PC-3 (cell line): ENCODE measurements at regions not wholly inside any gene's neighbourhood (a gene's known extent, or its start where the extent isn't known, plus 50 kb on each side); places are given as distances from the start of the nearest gene placed in this dataset.

Source experiments
- ATAC-seq: fragments of 200-7000 bp; cut with Tn5 transposase; 2 replicates; pipeline ENCODE4 v1.9.1; 2020; ENCODE audit warnings: mild to moderate bottlenecking, moderate library complexity
- BruUV-seq: library from RNA; stranded (reverse); fragments of 400-500 nt; replicated peaks from 2 replicates; lab custom pipeline; 2021; lab: Mats Ljungman, UMichigan
- CTCF ChIA-PET: fragments of 300-600 bp; sonication (Branson Sonifier 250); formaldehyde crosslinking; loops from one replicate; lab custom pipeline; 2022; ENCODE audit warnings: antibody characterized with exemption; lab: Charles Lee
- POLR2A ChIA-PET: fragments of 300-600 bp; sonication (Branson Sonifier 250); formaldehyde crosslinking; loops from one replicate; lab custom pipeline; 2022; ENCODE audit warnings: antibody characterized with exemption; ENCODE audit not compliant: unreplicated experiment; lab: Charles Lee
- DNase-seq: peaks from one replicate; pipeline ENCODE4 v3.0.0-alpha.2; 2015
- H2AFZ ChIP-seq: fragments of 300-600 bp; sonication (generic); 2 replicates; pipeline ENCODE4 v1.6.0; 2016; ENCODE audit warnings: antibody characterized with exemption, low read length
- H3F3A ChIP-seq: fragments of 300-600 bp; sonication (generic); one replicate; pipeline ENCODE4 v1.6.0; 2017; ENCODE audit warnings: antibody characterized with exemption, low read length, control low read depth, mild to moderate bottlenecking; ENCODE audit not compliant: unreplicated experiment
- H3K27ac ChIP-seq: fragments of 300-600 bp; sonication (generic); 2 replicates; pipeline ENCODE4 v1.5.1; 2016; ENCODE audit warnings: mild to moderate bottlenecking, low read length
- H3K27me3 ChIP-seq: fragments of 300-600 bp; sonication (generic); 2 replicates; pipeline ENCODE4 v1.6.1; 2016; ENCODE audit warnings: low read length, mixed read lengths
- H3K36me3 ChIP-seq: fragments of 300-600 bp; sonication (generic); 2 replicates; pipeline ENCODE4 v1.6.1; 2016; ENCODE audit warnings: low read depth, mixed run types, low read length, mixed read lengths
- H3K4me1 ChIP-seq: fragments of 300-600 bp; sonication (generic); 2 replicates; pipeline ENCODE4 v1.5.1; 2016; ENCODE audit warnings: low read length; ENCODE audit not compliant: insufficient read depth
- H3K4me2 ChIP-seq: fragments of 300-600 bp; sonication (generic); 2 replicates; pipeline ENCODE4 v1.6.0; 2016; ENCODE audit warnings: low read length
- H3K4me3 ChIP-seq: fragments of 300-600 bp; sonication (generic); 2 replicates; pipeline ENCODE4 v1.5.1; 2016; ENCODE audit warnings: mild to moderate bottlenecking, low read length, mixed read lengths
- H3K79me2 ChIP-seq: fragments of 300-600 bp; sonication (generic); 2 replicates; pipeline ENCODE4 v1.6.1; 2017; ENCODE audit warnings: low read length, mixed read lengths
- H3K9ac ChIP-seq: fragments of 300-600 bp; sonication (generic); 2 replicates; pipeline ENCODE4 v1.6.0; 2016; ENCODE audit warnings: mild to moderate bottlenecking, low read length
- H3K9me2 ChIP-seq: fragments of 300-600 bp; sonication (generic); replicated peaks from 2 replicates; pipeline ENCODE4 v1.6.1; 2016; ENCODE audit warnings: mixed run types, low read length, mixed read lengths
- H3K9me3 ChIP-seq: fragments of 300-600 bp; sonication (generic); 2 replicates; pipeline ENCODE4 v1.6.1; 2016; ENCODE audit warnings: low read length, mixed read lengths
- H4K20me1 ChIP-seq: fragments of 300-600 bp; sonication (generic); 2 replicates; pipeline ENCODE4 v1.6.1; 2016; ENCODE audit warnings: low read length, mixed read lengths
- EZH2 ChIP-seq: fragments of 300-600 bp; sonication (generic); IDR thresholded peaks from one replicate; pipeline ENCODE4 v1.6.1; 2017; ENCODE audit warnings: antibody characterized with exemption, mild to moderate bottlenecking, low read length; ENCODE audit not compliant: unreplicated experiment
- EZH2phosphoT487 ChIP-seq: fragments of 300-600 bp; sonication (generic); IDR thresholded peaks from 2 replicates; pipeline ENCODE4 v1.6.1; 2018; ENCODE audit warnings: mild to moderate bottlenecking, antibody characterized with exemption, low read length, borderline replicate concordance
- intact Hi-C: fragments of 100-400 bp; cut with micrococcal nuclease; formaldehyde crosslinking; loops from 2 replicates; pipeline ENCODE4 v1.9.0; 2023
- TF ChIP-seq, protein P1 (sequence below): fragments of 300-600 bp; sonication (generic); conservative IDR thresholded peaks from 2 replicates; pipeline ENCODE4 v1.5.1; 2017; ENCODE audit warnings: antibody characterized with exemption, low read depth, mild to moderate bottlenecking, low read length

GRCh38 chr3:87047852-87048251 lies 56.9 kb upstream of the VGLL3 start:
- intact Hi-C loops, result no loop called here
- no peaks in the 10 kb centered on the region for H3K9me3 ChIP-seq

GRCh38 chr3:87046241-87046640 lies 55.3 kb upstream of the VGLL3 start:
- Histone ChIP-seq H3K27ac (no peak overlapping the region), H3K9me2 (no peaks in the 10 kb centered on the region), H3K4me2 (no peak overlapping the region), H3K36me3 (no peaks in the 10 kb centered on the region), H3K9me3 (no peaks in the 10 kb centered on the region), H3K27me3 (no peaks in the 10 kb centered on the region), H3K4me1 (peaks cover 19% of the 10 kb centered on the region), H4K20me1 (no peaks in the 10 kb centered on the region), H3F3A (no peaks in the 10 kb centered on the region), H3K79me2 (no peaks in the 10 kb centered on the region), H3K9ac (no peak overlapping the region), H3K4me3 (no peak overlapping the region), H2AFZ (no peak overlapping the region)
- ATAC-seq (no peak), DNase-seq (no peak)
- POLR2A ChIA-PET, result no interaction called here
- CTCF ChIA-PET, result no interaction called here
- BruUV-seq, result no TSS peak
- intact Hi-C loops, result no loop called here
- TF ChIP-seq, protein P1, sequence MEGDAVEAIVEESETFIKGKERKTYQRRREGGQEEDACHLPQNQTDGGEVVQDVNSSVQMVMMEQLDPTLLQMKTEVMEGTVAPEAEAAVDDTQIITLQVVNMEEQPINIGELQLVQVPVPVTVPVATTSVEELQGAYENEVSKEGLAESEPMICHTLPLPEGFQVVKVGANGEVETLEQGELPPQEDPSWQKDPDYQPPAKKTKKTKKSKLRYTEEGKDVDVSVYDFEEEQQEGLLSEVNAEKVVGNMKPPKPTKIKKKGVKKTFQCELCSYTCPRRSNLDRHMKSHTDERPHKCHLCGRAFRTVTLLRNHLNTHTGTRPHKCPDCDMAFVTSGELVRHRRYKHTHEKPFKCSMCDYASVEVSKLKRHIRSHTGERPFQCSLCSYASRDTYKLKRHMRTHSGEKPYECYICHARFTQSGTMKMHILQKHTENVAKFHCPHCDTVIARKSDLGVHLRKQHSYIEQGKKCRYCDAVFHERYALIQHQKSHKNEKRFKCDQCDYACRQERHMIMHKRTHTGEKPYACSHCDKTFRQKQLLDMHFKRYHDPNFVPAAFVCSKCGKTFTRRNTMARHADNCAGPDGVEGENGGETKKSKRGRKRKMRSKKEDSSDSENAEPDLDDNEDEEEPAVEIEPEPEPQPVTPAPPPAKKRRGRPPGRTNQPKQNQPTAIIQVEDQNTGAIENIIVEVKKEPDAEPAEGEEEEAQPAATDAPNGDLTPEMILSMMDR, result no peak
- TF ChIP-seq EZH2 (no peak), EZH2phosphoT487 (no peak)

More at GRCh38 chr3:87047852-87048251, 56.9 kb upstream of the VGLL3 start:
- Histone ChIP-seq H3K9ac (no peak overlapping the region), H3K4me2 (no peak overlapping the region), H3K36me3 (no peaks in the 10 kb centered on the region), H3K9me2 (no peaks in the 10 kb centered on the region), H3K79me2 (no peaks in the 10 kb centered on the region), H3K4me3 (no peak overlapping the region), H3F3A (no peaks in the 10 kb centered on the region), H4K20me1 (no peaks in the 10 kb centered on the region), H3K4me1 (peaks cover 19% of the 10 kb centered on the region), H2AFZ (no peak overlapping the region), H3K27me3 (no peaks in the 10 kb centered on the region), H3K27ac (no peak overlapping the region)
- ChIA-PET CTCF (interaction anchor here (0.7 kb wide), 1 partner anchor 374 kb away, joined by 4 read pairs; no protein-coding TSS in a partner anchor), POLR2A (no interaction called here)
- DNase-seq, result no peak
- TF ChIP-seq, protein P1, result no peak
- TF ChIP-seq EZH2phosphoT487, result no peak
- TF ChIP-seq EZH2, result no peak
- no TSS peak for BruUV-seq
- ATAC-seq, result peak; percentile 45

DNA sequence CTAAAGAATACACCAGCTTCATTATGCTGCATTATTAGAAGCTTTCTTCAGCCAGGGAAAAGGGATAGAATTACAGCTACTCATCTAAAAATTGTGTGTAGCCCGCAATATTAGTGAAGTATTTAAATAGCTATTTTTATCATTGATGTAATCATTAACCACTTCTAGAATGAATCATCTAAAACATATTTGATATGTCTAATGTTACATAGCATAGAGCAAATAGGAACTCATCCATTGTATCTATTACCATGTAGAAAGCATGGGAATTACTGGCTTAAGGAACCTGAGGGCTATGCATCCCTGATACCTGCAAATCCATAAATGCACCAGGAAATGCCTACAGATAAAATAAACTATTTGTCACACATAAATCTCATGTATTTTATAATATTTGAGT lies 54.5 kb upstream of the VGLL3 start:
- Histone ChIP-seq H3K4me1 (peaks cover 19% of the 10 kb centered on the region), H3K27ac (no peak overlapping the region), H3K4me2 (no peak overlapping the region), H3K9me2 (no peaks in the 10 kb centered on the region), H4K20me1 (no peaks in the 10 kb centered on the region), H3K36me3 (no peaks in the 10 kb centered on the region), H3K79me2 (no peaks in the 10 kb centered on the region), H3K27me3 (no peaks in the 10 kb centered on the region), H3K4me3 (no peak overlapping the region), H3K9ac (no peak overlapping the region), H3K9me3 (no peaks in the 10 kb centered on the region), H2AFZ (no peak overlapping the region), H3F3A (no peaks in the 10 kb centered on the region)
- intact Hi-C loops, result loop anchor here (1.0 kb wide), 1 partner anchor 37 kb away; no protein-coding TSS in a partner anchor
- POLR2A ChIA-PET, result no interaction called here
- TF ChIP-seq EZH2, result no peak
- DNase-seq (peak; percentile 68), ATAC-seq (peak; percentile 86)
- BruUV-seq, result no TSS peak
- CTCF ChIA-PET, result no interaction called here
